ENCODE measurements at regions not wholly inside any gene's neighbourhood (a gene's known extent, or its start where the extent isn't known, plus 50 kb on each side); places are given as distances from the start of the nearest gene placed in this dataset.

DNA sequence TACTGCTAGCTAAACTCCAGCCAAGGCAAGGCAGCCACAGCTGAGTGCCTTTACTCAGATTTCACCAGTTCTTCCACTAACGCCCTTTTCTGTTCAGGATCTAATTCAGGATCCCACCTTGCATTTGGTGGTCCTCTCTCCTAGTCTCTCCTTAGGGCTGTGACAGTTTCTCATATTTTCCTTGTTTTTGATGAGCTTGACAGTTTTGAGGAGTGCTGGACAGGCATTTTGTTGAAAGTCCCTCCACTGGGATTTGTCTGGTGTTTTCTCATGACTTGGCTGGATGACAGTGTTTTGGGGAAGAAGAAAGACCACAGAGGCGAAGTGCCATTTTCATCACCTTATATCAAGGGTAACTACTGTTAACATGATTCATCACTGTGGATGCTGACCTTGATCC, 162.3 kb upstream of the TSC22D1 start:
- no peak for TF ChIP-seq TAF1 (IDR thresholded peaks at IDR 0.05; ENCODE audit: borderline replicate concordance, low read depth, low read length)
- TF ChIP-seq POLR2A (IDR thresholded peaks at IDR 0.05; ENCODE audit: low read depth, low read length): no peak
